Spleen (tissue), 7 donors: ENCODE measurements at regions not wholly inside any gene's neighbourhood (a gene's known extent, or its start where the extent isn't known, plus 50 kb on each side); places are given as distances from the start of the nearest gene placed in this dataset.

ENCODE experiments used
- POLR2A ChIP-seq, 3 donors: fragments of 450-650 bp; IDR thresholded peaks; one replicate each; pipeline ENCODE4 v1.5.1; 2017; ENCODE audit warnings: antibody characterized with exemption in 3 of 3, mild to moderate bottlenecking in 1 of 3
- TF ChIP-seq, protein P1 (sequence below), 11 experiments: fragments of 200-600 bp in 7 of 11; fragments of 450-650 bp in 4 of 11; sonication (generic) in 4 of 11; IDR thresholded peaks in 8 of 11; conservative IDR thresholded peaks in 3 of 11; 1 replicate in 7 of 11; 2 replicates in 4 of 11; pipeline versions ENCODE4 v1.4.0 to v1.8.0; 2016 to 2021; ENCODE audit warnings: antibody characterized with exemption in 11 of 11, inconsistent platforms in 4 of 11, mild to moderate bottlenecking in 1 of 11
- donor health status: DM: no; HTN: no; CAD: no; lungs with moderate emphysema.
- donor health status: DM: no; HTN: no; CAD: no.
- donor health status: DM: no; HTN: no; CAD: no.

DNA sequence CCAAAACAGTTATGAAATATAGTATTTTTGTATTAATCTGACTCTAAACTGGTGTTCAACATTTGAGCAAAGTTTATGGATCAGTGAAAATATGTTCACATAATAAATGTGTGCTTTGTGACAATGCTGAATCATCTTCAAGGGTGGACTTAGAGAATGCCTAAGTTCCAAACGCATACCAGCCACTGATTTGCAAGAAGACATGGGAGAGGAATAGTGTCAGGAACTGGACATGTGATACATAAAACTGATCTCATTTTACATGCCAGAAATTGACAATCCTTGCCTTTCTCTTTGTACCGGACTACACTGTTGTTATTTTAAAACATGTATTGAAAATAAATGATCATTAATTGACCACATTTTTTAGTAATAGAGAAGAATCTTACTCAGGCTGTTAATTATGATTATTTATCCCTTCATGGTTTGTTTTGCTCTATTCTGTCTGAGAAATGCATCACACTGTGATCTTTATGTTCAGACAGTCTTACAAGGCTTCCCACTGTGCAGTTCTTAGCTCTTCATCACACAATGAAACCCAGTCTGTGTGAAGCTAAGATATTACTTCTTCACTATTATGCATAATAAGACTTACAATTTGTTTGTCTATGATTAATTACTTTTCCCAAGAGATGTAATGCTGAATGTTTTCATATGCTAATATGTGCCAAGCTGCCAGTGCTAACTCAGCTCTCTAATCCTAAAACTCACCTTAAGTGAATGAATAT lies 1180.6 kb upstream of the CDH8 start:
- TF ChIP-seq, protein P1, sequence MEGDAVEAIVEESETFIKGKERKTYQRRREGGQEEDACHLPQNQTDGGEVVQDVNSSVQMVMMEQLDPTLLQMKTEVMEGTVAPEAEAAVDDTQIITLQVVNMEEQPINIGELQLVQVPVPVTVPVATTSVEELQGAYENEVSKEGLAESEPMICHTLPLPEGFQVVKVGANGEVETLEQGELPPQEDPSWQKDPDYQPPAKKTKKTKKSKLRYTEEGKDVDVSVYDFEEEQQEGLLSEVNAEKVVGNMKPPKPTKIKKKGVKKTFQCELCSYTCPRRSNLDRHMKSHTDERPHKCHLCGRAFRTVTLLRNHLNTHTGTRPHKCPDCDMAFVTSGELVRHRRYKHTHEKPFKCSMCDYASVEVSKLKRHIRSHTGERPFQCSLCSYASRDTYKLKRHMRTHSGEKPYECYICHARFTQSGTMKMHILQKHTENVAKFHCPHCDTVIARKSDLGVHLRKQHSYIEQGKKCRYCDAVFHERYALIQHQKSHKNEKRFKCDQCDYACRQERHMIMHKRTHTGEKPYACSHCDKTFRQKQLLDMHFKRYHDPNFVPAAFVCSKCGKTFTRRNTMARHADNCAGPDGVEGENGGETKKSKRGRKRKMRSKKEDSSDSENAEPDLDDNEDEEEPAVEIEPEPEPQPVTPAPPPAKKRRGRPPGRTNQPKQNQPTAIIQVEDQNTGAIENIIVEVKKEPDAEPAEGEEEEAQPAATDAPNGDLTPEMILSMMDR (IDR thresholded peaks at IDR 0.05 in 8 of 11, conservative IDR thresholded peaks at IDR 0.05 in 3 of 11): no peak
- TF ChIP-seq POLR2A (IDR thresholded peaks at IDR 0.05): no peak
